Panc1 (cell line): ENCODE measurements at regions not wholly inside any gene's neighbourhood (a gene's known extent, or its start where the extent isn't known, plus 50 kb on each side); places are given as distances from the start of the nearest gene placed in this dataset.
A peak's percentile ranks its signal among the peaks of the same experiment; 100 is the strongest.

Source experiments
- ATAC-seq: fragments of 200-7000 bp; cut with Tn5 transposase; 2 replicates; pipeline ENCODE4 v1.9.1; 2020; ENCODE audit warnings: mild to moderate bottlenecking, moderate library complexity
- BruUV-seq: library from RNA; stranded (reverse); fragments of 400-500 nt; replicated peaks from 2 replicates; lab custom pipeline; 2021; lab: Mats Ljungman, UMichigan
- CTCF ChIA-PET: fragments of 300-600 bp; sonication (Branson Sonifier 250); formaldehyde crosslinking; loops from one replicate; lab custom pipeline; 2022; ENCODE audit warnings: antibody characterized with exemption; lab: Charles Lee
- POLR2A ChIA-PET: fragments of 300-600 bp; sonication (Branson Sonifier 250); formaldehyde crosslinking; loops from one replicate; lab custom pipeline; 2022; ENCODE audit warnings: antibody characterized with exemption; lab: Charles Lee
- DNase-seq: peaks from one replicate; pipeline ENCODE4 v3.0.0-alpha.2; 2010; ENCODE audit warnings: low read depth, low spot score
- H3K27ac ChIP-seq: 2 replicates; pipeline ENCODE4 v1.5.1; 2011; ENCODE audit warnings: mild to moderate bottlenecking, low read length, inconsistent platforms
- H3K27me3 ChIP-seq: fragments of 200-500 bp; sonication (Bioruptor generic); 2 replicates; pipeline ENCODE4 v1.6.0; 2014; ENCODE audit warnings: low read length, inconsistent platforms; ENCODE audit not compliant: control insufficient read depth, insufficient read depth
- H3K36me3 ChIP-seq: fragments of 200-500 bp; sonication (Bioruptor generic); 2 replicates; pipeline ENCODE4 v1.5.1; 2014; ENCODE audit warnings: inconsistent platforms, mild to moderate bottlenecking, low read length, moderate library complexity; ENCODE audit not compliant: control insufficient read depth, insufficient read depth
- H3K4me1 ChIP-seq: 2 replicates; pipeline ENCODE4 v1.5.1; 2011; ENCODE audit warnings: inconsistent platforms, mild to moderate bottlenecking, low read length, moderate library complexity; ENCODE audit not compliant: control insufficient read depth, insufficient read depth
- H3K4me3 ChIP-seq, 2 experiments: 2 replicates each; pipeline ENCODE4 v1.5.1; 2011 to 2012; ENCODE audit warnings: low read depth in 2 of 2, low read length in 2 of 2, mild to moderate bottlenecking in 2 of 2, inconsistent platforms in 1 of 2, moderate library complexity in 1 of 2
- H3K9me3 ChIP-seq: fragments of 200-500 bp; sonication (Bioruptor generic); 2 replicates; pipeline ENCODE4 v1.5.1; 2014; ENCODE audit warnings: low read depth, mild to moderate bottlenecking, inconsistent platforms, low read length, moderate library complexity; ENCODE audit not compliant: control insufficient read depth, insufficient read depth
- POLR2AphosphoS5 ChIP-seq: IDR thresholded peaks from 2 replicates; pipeline ENCODE4 v1.6.1; 2012; ENCODE audit warnings: mild to moderate bottlenecking, low read depth, low read length, moderate library complexity
- SIN3A ChIP-seq: IDR thresholded peaks from 2 replicates; pipeline ENCODE4 v1.6.1; 2012; ENCODE audit warnings: low read depth, mild to moderate bottlenecking, low read length, moderate library complexity, borderline replicate concordance; ENCODE audit not compliant: insufficient read depth
- TCF7L2 ChIP-seq: IDR thresholded peaks from 2 replicates; pipeline ENCODE4 v1.6.1; 2011; ENCODE audit warnings: mild to moderate bottlenecking, low read depth, low read length, inconsistent platforms
- in situ Hi-C: cut with HindIII; loops from 2 replicates; pipeline ENCODE4 v1.10.0; 2016; ENCODE audit warnings: low sequenced_read_pairs, low pct_unique_long_range_greater_than_20kb
- intact Hi-C: fragments of 100-400 bp; cut with micrococcal nuclease; formaldehyde crosslinking; loops from one replicate; pipeline ENCODE4 v1.10.0; 2022; ENCODE audit not compliant: unreplicated experiment
- TF ChIP-seq, protein P1 (sequence below): fragments of 450-650 bp; IDR thresholded peaks from 2 replicates; pipeline ENCODE4 v1.5.1; 2017; ENCODE audit warnings: mild to moderate bottlenecking
- TF ChIP-seq, protein P2 (sequence below), 2 experiments: IDR thresholded peaks; 2 replicates each; pipeline ENCODE4 v1.6.1; 2011 to 2012; ENCODE audit warnings: low read depth in 2 of 2, control low read depth in 1 of 2, low read length in 1 of 2, mild to moderate bottlenecking in 1 of 2, moderate library complexity in 1 of 2; ENCODE audit not compliant: insufficient read depth in 1 of 2

DNA sequence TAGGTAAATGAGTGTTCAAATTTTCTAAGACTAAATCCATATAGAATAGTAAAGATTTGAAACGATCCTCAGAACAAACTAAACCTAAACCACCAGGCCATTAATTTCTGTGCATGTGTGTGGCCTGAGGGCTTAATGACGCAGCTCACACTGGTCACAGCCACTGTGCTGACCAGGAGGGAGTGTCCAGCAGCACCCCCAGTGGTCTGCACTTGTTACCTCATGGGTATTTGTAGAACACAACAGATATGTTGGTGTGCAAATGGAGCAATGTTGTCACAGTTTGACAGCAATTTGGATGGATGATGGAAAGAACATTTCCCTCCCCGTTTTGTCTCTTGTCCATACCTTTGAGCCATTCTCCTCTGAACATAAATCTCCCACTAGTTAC is 122.4 kb upstream of the EXOC2 start:
- ChIA-PET POLR2A (interaction anchor here (0.6 kb wide), 1 partner anchor 118 kb away, joined by 3 read pairs; no protein-coding TSS in a partner anchor), CTCF (no interaction called here)
- no peak for ATAC-seq
- no peak for DNase-seq
- Histone ChIP-seq H3K9me3 (no peaks in the 10 kb centered on the region), H3K27me3 (peaks cover 6% of the 10 kb centered on the region), H3K27ac (no peak overlapping the region), H3K36me3 (no peaks in the 10 kb centered on the region), H3K4me1 (no peaks in the 10 kb centered on the region), H3K4me3 (no peak overlapping the region)
- no TSS peak for BruUV-seq
- in situ Hi-C loops = no loop called here
- TF ChIP-seq, protein P1, sequence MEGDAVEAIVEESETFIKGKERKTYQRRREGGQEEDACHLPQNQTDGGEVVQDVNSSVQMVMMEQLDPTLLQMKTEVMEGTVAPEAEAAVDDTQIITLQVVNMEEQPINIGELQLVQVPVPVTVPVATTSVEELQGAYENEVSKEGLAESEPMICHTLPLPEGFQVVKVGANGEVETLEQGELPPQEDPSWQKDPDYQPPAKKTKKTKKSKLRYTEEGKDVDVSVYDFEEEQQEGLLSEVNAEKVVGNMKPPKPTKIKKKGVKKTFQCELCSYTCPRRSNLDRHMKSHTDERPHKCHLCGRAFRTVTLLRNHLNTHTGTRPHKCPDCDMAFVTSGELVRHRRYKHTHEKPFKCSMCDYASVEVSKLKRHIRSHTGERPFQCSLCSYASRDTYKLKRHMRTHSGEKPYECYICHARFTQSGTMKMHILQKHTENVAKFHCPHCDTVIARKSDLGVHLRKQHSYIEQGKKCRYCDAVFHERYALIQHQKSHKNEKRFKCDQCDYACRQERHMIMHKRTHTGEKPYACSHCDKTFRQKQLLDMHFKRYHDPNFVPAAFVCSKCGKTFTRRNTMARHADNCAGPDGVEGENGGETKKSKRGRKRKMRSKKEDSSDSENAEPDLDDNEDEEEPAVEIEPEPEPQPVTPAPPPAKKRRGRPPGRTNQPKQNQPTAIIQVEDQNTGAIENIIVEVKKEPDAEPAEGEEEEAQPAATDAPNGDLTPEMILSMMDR = peak; percentile 28
- TF ChIP-seq SIN3A = no peak
- intact Hi-C loops = no loop called here

DNA sequence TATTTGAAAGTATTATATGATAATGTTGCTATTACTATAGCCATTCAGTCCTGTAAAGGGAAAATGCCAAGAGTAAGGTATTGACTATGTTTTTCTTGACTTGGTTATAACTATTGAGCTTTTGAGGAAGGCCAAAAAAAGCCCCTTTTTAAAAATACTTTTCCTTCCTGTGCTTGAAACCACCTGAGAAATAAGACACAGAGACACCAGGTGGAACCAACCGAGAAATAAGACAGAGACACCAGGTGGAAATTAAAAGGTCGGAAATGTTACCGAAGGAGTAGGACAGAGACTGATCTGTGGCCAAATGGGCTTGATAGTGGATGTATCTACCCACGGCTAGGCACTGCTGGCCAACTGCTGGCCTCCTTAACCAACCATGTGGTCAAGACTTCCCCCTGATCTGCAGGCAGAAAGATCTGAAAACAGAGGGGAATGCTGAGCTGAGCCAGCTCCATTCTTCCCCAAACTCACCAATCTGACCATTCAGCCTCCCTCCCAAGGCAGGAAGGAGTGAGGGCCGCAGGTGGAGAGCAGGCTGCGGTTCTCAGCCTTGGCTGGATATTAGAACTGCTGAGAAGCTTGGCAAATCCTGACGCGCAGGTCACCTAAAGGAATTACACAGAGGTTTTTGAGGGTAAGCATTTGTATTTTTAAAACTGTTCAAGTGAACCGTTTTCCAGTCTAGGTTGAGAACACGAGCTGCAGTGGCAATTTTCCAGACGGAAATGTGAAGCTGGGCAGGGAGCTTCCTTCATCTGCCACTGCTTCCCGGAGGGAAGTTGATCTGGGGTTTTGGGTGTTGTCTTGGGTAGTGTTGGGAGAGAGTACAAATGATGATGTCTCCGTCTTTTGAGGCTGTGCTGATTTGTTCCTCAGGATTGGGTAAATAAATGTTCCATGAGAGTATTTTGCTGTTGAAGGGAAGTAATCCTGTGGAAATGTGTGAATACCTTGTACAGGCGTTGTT is 121.7 kb upstream of the EXOC2 start:
- no peaks in the 10 kb centered on the region for H3K36me3 ChIP-seq
- TF ChIP-seq POLR2AphosphoS5 (no peak), SIN3A (no peak), TCF7L2 (no peak)
- TF ChIP-seq, protein P2, sequence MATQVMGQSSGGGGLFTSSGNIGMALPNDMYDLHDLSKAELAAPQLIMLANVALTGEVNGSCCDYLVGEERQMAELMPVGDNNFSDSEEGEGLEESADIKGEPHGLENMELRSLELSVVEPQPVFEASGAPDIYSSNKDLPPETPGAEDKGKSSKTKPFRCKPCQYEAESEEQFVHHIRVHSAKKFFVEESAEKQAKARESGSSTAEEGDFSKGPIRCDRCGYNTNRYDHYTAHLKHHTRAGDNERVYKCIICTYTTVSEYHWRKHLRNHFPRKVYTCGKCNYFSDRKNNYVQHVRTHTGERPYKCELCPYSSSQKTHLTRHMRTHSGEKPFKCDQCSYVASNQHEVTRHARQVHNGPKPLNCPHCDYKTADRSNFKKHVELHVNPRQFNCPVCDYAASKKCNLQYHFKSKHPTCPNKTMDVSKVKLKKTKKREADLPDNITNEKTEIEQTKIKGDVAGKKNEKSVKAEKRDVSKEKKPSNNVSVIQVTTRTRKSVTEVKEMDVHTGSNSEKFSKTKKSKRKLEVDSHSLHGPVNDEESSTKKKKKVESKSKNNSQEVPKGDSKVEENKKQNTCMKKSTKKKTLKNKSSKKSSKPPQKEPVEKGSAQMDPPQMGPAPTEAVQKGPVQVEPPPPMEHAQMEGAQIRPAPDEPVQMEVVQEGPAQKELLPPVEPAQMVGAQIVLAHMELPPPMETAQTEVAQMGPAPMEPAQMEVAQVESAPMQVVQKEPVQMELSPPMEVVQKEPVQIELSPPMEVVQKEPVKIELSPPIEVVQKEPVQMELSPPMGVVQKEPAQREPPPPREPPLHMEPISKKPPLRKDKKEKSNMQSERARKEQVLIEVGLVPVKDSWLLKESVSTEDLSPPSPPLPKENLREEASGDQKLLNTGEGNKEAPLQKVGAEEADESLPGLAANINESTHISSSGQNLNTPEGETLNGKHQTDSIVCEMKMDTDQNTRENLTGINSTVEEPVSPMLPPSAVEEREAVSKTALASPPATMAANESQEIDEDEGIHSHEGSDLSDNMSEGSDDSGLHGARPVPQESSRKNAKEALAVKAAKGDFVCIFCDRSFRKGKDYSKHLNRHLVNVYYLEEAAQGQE (IDR thresholded peaks at IDR 0.05; ENCODE audit: insufficient read depth in 1 of 2, low read depth in 2 of 2, low read length in 1 of 2) = no peak
- TF ChIP-seq, protein P1 = no peak
- ATAC-seq (no peak), DNase-seq (no peak)
- no peak overlapping the region for H3K4me3 ChIP-seq
- intact Hi-C loops (no loop called here), in situ Hi-C loops (no loop called here)
- BruUV-seq = no TSS peak
- POLR2A ChIA-PET = interaction anchor here (0.6 kb wide), 1 partner anchor 119 kb away, joined by 3 read pairs; no protein-coding TSS in a partner anchor
- CTCF ChIA-PET = no interaction called here
- no peaks in the 10 kb centered on the region for H3K9me3 ChIP-seq
- H3K4me1 ChIP-seq = no peaks in the 10 kb centered on the region
- H3K27me3 ChIP-seq = peaks cover 3% of the 10 kb centered on the region
- no peak overlapping the region for H3K27ac ChIP-seq
